Breast epithelium (tissue), 3 donors: ENCODE measurements at regions not wholly inside any gene's neighbourhood (a gene's known extent, or its start where the extent isn't known, plus 50 kb on each side); places are given as distances from the start of the nearest gene placed in this dataset.

Experiments used
- POLR2A ChIP-seq: fragments of 450-650 bp; IDR thresholded peaks from one replicate; pipeline ENCODE4 v1.6.1; 2016; ENCODE audit warnings: antibody characterized with exemption, mild to moderate bottlenecking, moderate library complexity
- POLR2AphosphoS5 ChIP-seq, 3 donors: sonication (generic); formaldehyde crosslinking; IDR thresholded peaks; one replicate each; pipeline ENCODE4 v1.6.1; 2017; ENCODE audit warnings: antibody characterized with exemption in 3 of 3
- TF ChIP-seq, protein P1 (sequence below), 3 donors: fragments of 450-650 bp; IDR thresholded peaks; one replicate each; pipeline ENCODE4 v1.5.1; 2016 to 2017; ENCODE audit warnings: antibody characterized with exemption in 3 of 3, mild to moderate bottlenecking in 3 of 3, moderate library complexity in 3 of 3

DNA sequence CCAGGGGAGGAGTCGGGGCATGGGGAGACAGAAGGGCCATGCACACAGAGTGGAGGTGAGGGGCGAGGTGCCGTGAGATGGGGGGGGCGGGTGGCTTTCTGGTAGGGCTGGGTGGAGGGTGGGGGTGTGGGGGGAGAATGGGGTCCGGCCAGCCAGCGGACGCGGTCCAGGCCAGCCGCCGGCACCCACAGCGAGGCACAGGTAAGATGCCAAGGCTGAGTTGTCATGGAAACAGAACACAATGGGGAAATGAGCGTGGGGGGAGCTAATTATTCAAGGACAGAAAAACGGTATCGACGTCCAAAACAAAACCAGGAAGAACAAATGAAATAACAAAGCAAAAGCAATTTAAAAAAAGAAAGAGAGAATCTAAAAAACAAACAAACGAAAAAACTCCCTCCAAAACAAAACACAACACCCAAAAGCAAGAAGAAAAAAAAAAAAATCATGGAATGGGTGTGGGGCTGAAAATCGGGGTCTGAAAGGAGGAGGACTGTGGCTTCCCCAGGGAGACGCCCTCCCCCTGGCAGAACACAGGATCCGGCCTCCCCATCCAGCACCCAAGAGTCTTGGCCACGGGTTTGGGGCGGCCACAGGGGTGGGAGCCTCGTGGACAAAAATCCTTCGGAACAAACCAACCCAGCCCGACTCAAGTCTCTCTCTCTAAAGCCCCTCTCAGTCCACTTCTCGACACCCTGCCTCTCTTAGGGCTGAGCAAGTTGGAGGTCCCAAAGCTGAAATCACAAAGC, 92.5 kb downstream of the PTPRS start:
- TF ChIP-seq POLR2A, result no peak
- TF ChIP-seq, protein P1, sequence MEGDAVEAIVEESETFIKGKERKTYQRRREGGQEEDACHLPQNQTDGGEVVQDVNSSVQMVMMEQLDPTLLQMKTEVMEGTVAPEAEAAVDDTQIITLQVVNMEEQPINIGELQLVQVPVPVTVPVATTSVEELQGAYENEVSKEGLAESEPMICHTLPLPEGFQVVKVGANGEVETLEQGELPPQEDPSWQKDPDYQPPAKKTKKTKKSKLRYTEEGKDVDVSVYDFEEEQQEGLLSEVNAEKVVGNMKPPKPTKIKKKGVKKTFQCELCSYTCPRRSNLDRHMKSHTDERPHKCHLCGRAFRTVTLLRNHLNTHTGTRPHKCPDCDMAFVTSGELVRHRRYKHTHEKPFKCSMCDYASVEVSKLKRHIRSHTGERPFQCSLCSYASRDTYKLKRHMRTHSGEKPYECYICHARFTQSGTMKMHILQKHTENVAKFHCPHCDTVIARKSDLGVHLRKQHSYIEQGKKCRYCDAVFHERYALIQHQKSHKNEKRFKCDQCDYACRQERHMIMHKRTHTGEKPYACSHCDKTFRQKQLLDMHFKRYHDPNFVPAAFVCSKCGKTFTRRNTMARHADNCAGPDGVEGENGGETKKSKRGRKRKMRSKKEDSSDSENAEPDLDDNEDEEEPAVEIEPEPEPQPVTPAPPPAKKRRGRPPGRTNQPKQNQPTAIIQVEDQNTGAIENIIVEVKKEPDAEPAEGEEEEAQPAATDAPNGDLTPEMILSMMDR (IDR thresholded peaks at IDR 0.05), result no peak
- no peak for TF ChIP-seq POLR2AphosphoS5 (IDR thresholded peaks at IDR 0.05)
